ENCODE measurements at regions not wholly inside any gene's neighbourhood (a gene's known extent, or its start where the extent isn't known, plus 50 kb on each side); places are given as distances from the start of the nearest gene placed in this dataset.
"Not testable (repeated sequence)": the region's sequence is repeated elsewhere in the genome, so short reads cannot be mapped to it uniquely, and the experiment has no call there.

- H3K4me3 ChIP-seq (ENCODE audit: low read length): no peak overlapping the region
- no peak for DNase-seq (ENCODE audit: low read depth)
- no peak for TF ChIP-seq CTCF (IDR thresholded peaks at IDR 0.05; ENCODE audit: insufficient read depth, low read depth, low read length, missing control alignments)
These were observed 75.8 kb upstream of the CHST15 start for GRCh38 chr10:124168991-124169802.

GRCh38 chr10:124168581-124168980, 75.2 kb upstream of the CHST15 start:
- no peak for TF ChIP-seq CTCF (IDR thresholded peaks at IDR 0.05; ENCODE audit: insufficient read depth, low read depth, low read length, missing control alignments)
- no peak for DNase-seq (ENCODE audit: low read depth)
- H3K4me3 ChIP-seq (ENCODE audit: low read length): no peak overlapping the region

- H3K4me3 ChIP-seq (ENCODE audit: low read length); DNase-seq (ENCODE audit: low read depth): not testable (repeated sequence)
These were observed 74.5 kb upstream of the CHST15 start for GRCh38 chr10:124167925-124168324.

- H3K4me3 ChIP-seq (ENCODE audit: low read length): no peak overlapping the region
- TF ChIP-seq CTCF (IDR thresholded peaks at IDR 0.05; ENCODE audit: insufficient read depth, low read depth, low read length, missing control alignments): no peak
- DNase-seq (ENCODE audit: low read depth): no peak
These were observed 73.2 kb upstream of the CHST15 start for GRCh38 chr10:124166431-124167125.

- H3K4me3 ChIP-seq (ENCODE audit: low read length): no peak overlapping the region
- DNase-seq (ENCODE audit: low read depth): no peak
- TF ChIP-seq CTCF (IDR thresholded peaks at IDR 0.05; ENCODE audit: insufficient read depth, low read depth, low read length, missing control alignments): no peak
These were observed 72.4 kb upstream of the CHST15 start for GRCh38 chr10:124165827-124166226.

- TF ChIP-seq CTCF (IDR thresholded peaks at IDR 0.05; ENCODE audit: insufficient read depth, low read depth, low read length, missing control alignments): no peak
- no peak for DNase-seq (ENCODE audit: low read depth)
- no peak overlapping the region for H3K4me3 ChIP-seq (ENCODE audit: low read length)
These were observed 71.9 kb upstream of the CHST15 start for GRCh38 chr10:124165311-124165710.

GRCh38 chr10:124164264-124164663, 70.9 kb upstream of the CHST15 start:
- no peak for DNase-seq (ENCODE audit: low read depth)
- no peak for TF ChIP-seq CTCF (IDR thresholded peaks at IDR 0.05; ENCODE audit: insufficient read depth, low read depth, low read length, missing control alignments)
- H3K4me3 ChIP-seq (ENCODE audit: low read length): no peak overlapping the region
